CD14-positive monocyte (primary cell): ENCODE measurements at regions not wholly inside any gene's neighbourhood (a gene's known extent, or its start where the extent isn't known, plus 50 kb on each side); places are given as distances from the start of the nearest gene placed in this dataset.

ENCODE experiments used
- DNase-seq, 3 donors: peaks; one replicate each; pipeline ENCODE4 v3.0.0-alpha.2; 2011 to 2022
- H2AFZ ChIP-seq: 2 replicates; pipeline ENCODE4 v1.6.0; 2012; ENCODE audit warnings: mild to moderate bottlenecking, low read depth, low read length, inconsistent platforms; ENCODE audit not compliant: insufficient read depth, poor library complexity, severe bottlenecking
- H3K27ac ChIP-seq, 2 donors: 1 replicate in 1 of 2; 2 replicates in 1 of 2; pipeline ENCODE4 v1.5.1; 2012 to 2013; ENCODE audit warnings: low read length in 2 of 2, control low read depth in 1 of 2, inconsistent platforms in 1 of 2, low read depth in 1 of 2, mild to moderate bottlenecking in 1 of 2
- H3K27me3 ChIP-seq, 2 donors: one replicate each; pipeline versions ENCODE4 v1.6.0 to v1.6.1; 2011 to 2013; ENCODE audit warnings: low read length in 2 of 2; ENCODE audit not compliant: control insufficient read depth in 2 of 2, insufficient read depth in 2 of 2
- H3K36me3 ChIP-seq, 2 donors: replicated peaks in 1 of 2; 1 replicate in 1 of 2; 2 replicates in 1 of 2; pipeline versions ENCODE4 v1.5.1 to v1.6.1; 2012 to 2013; ENCODE audit warnings: low read length in 2 of 2, control low read depth in 1 of 2, inconsistent platforms in 1 of 2, mild to moderate bottlenecking in 1 of 2; ENCODE audit not compliant: insufficient read depth in 2 of 2, control insufficient read depth in 1 of 2
- H3K4me1 ChIP-seq, 2 donors: 1 replicate in 1 of 2; 2 replicates in 1 of 2; pipeline versions ENCODE4 v1.5.1 to v1.6.1; 2012 to 2013; ENCODE audit warnings: low read length in 2 of 2, control low read depth in 1 of 2, inconsistent platforms in 1 of 2, mild to moderate bottlenecking in 1 of 2, moderate library complexity in 1 of 2; ENCODE audit not compliant: insufficient read depth in 2 of 2, control insufficient read depth in 1 of 2
- H3K4me2 ChIP-seq: replicated peaks from 2 replicates; pipeline ENCODE3; 2012; ENCODE audit warnings: low read length, moderate library complexity, mild to moderate bottlenecking; ENCODE audit not compliant: poor library complexity, severe bottlenecking; ENCODE audit errors: extremely low read depth
- H3K4me3 ChIP-seq, 3 experiments: fragments of 200-600 bp in 1 of 3; sonication (generic) in 1 of 3; replicated peaks in 1 of 3; 1 replicate in 2 of 3; 2 replicates in 1 of 3; pipeline ENCODE4 v1.5.1; 2011 to 2013; ENCODE audit warnings: low read length in 3 of 3, mild to moderate bottlenecking in 3 of 3, control low read depth in 2 of 3, low read depth in 2 of 3, inconsistent platforms in 1 of 3, moderate library complexity in 1 of 3
- H3K79me2 ChIP-seq: 2 replicates; pipeline ENCODE4 v1.6.0; 2012; ENCODE audit warnings: mild to moderate bottlenecking, control low read depth, inconsistent platforms, low read length, moderate library complexity; ENCODE audit not compliant: insufficient read depth
- H3K9ac ChIP-seq: 2 replicates; pipeline ENCODE4 v1.6.0; 2017; ENCODE audit warnings: low read length, mild to moderate bottlenecking; ENCODE audit not compliant: insufficient read depth, poor library complexity, severe bottlenecking
- H3K9me3 ChIP-seq, 2 donors: replicated peaks in 1 of 2; 1 replicate in 1 of 2; 2 replicates in 1 of 2; pipeline versions ENCODE4 v1.5.1 to v1.6.1; 2012 to 2013; ENCODE audit warnings: low read length in 2 of 2, control low read depth in 1 of 2; ENCODE audit not compliant: control insufficient read depth in 1 of 2, insufficient read depth in 1 of 2
- H4K20me1 ChIP-seq: 2 replicates; pipeline ENCODE4 v1.6.0; 2012; ENCODE audit warnings: mild to moderate bottlenecking, low read length, control low read depth, moderate library complexity; ENCODE audit not compliant: insufficient read depth
- H3K27ac Mint-ChIP-seq, 7 donors: one replicate each; pipeline ENCODE4 v1.8.0; 2020; ENCODE audit warnings: mild to moderate bottlenecking in 7 of 7, mixed read lengths in 7 of 7, moderate library complexity in 6 of 7, inconsistent platforms in 2 of 7
- H3K27me3 Mint-ChIP-seq, 3 donors: one replicate each; pipeline ENCODE4 v1.8.0; 2021 to 2022; ENCODE audit warnings: low read depth in 3 of 3, mild to moderate bottlenecking in 3 of 3, mixed read lengths in 3 of 3, moderate library complexity in 3 of 3, inconsistent platforms in 1 of 3
- H3K36me3 Mint-ChIP-seq, 2 donors: one replicate each; pipeline ENCODE4 v1.8.0; 2020; ENCODE audit warnings: mixed read lengths in 2 of 2, inconsistent platforms in 1 of 2, mild to moderate bottlenecking in 1 of 2
- H3K4me1 Mint-ChIP-seq: one replicate; pipeline ENCODE4 v1.8.0; 2020; ENCODE audit warnings: mild to moderate bottlenecking, mixed read lengths
- H3K4me3 Mint-ChIP-seq, 2 donors: one replicate each; pipeline ENCODE4 v1.8.0; 2020; ENCODE audit warnings: mild to moderate bottlenecking in 2 of 2, mixed read lengths in 2 of 2, moderate library complexity in 1 of 2
- H3K9me3 Mint-ChIP-seq, 7 donors: one replicate each; pipeline ENCODE4 v1.8.0; 2020 to 2022; ENCODE audit warnings: mixed read lengths in 7 of 7, mild to moderate bottlenecking in 6 of 7, moderate library complexity in 6 of 7, inconsistent platforms in 2 of 7
- WGBS: methylation state at CpG from one replicate; pipeline ENCODE4 v1.1.5; 2013; ENCODE audit warnings: missing lambda C conversion rate; ENCODE audit not compliant: insufficient coverage; 5-methylcytosine and 5-hydroxymethylcytosine counted together
- intact Hi-C, 2 donors: fragments of 100-400 bp; cut with micrococcal nuclease; formaldehyde crosslinking; loops; one replicate each; pipeline versions ENCODE4 v1.15.0 to v1.15.1; 2023
- TF ChIP-seq, protein P1 (sequence below): fragments of 200-600 bp; IDR thresholded peaks from one replicate; pipeline ENCODE4 v1.8.0; 2022; ENCODE audit warnings: antibody characterized with exemption, mild to moderate bottlenecking

DNA sequence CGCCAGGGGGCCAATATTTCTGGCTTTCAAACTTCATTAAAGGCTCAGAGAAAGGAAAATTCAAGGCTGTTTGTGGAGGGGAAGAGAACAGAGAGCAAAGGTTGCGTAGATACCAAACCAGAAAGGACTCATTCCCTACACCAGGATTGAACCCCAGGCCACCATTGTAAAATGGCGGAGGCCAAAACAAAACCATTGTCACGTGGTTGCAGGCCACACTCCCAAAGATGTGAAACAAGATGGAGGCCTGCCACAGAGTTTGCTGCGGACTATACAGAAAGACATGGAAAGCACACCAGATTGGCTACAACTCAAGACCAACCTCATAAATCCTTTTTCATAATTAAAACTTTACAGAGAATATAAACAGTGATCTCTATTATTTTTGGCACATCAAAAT is 116.5 kb downstream of the KCNK1 start:
- Histone ChIP-seq H3K9ac (no peak overlapping the region), H3K27me3 (no peaks in the 10 kb centered on the region), H2AFZ (no peak overlapping the region), H3K36me3 (no peaks in the 10 kb centered on the region), H3K4me2 (no peak overlapping the region), H3K4me1 (no peaks in the 10 kb centered on the region), H3K79me2 (no peaks in the 10 kb centered on the region), H3K27ac (no peak overlapping the region), H4K20me1 (no peaks in the 10 kb centered on the region), H3K9me3 (no peaks in the 10 kb centered on the region), H3K4me3 (no peak overlapping the region)
- Mint-ChIP-seq H3K36me3 (no peaks in the 10 kb centered on the region), H3K27ac (peak overlapping the region in 1 of 7 donors; percentile 1), H3K9me3 (peaks cover 2 to 8% (median 3%) of the 10 kb centered on the region in 7 donors), H3K4me3 (no peak overlapping the region), H3K4me1 (no peaks in the 10 kb centered on the region), H3K27me3 (no peaks in the 10 kb centered on the region)
- WGBS = 72% methylated on average over 2 of the region's 5 CpGs
- no peak for DNase-seq
- intact Hi-C loops = no loop called here
- TF ChIP-seq, protein P1, sequence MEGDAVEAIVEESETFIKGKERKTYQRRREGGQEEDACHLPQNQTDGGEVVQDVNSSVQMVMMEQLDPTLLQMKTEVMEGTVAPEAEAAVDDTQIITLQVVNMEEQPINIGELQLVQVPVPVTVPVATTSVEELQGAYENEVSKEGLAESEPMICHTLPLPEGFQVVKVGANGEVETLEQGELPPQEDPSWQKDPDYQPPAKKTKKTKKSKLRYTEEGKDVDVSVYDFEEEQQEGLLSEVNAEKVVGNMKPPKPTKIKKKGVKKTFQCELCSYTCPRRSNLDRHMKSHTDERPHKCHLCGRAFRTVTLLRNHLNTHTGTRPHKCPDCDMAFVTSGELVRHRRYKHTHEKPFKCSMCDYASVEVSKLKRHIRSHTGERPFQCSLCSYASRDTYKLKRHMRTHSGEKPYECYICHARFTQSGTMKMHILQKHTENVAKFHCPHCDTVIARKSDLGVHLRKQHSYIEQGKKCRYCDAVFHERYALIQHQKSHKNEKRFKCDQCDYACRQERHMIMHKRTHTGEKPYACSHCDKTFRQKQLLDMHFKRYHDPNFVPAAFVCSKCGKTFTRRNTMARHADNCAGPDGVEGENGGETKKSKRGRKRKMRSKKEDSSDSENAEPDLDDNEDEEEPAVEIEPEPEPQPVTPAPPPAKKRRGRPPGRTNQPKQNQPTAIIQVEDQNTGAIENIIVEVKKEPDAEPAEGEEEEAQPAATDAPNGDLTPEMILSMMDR = no peak

DNA sequence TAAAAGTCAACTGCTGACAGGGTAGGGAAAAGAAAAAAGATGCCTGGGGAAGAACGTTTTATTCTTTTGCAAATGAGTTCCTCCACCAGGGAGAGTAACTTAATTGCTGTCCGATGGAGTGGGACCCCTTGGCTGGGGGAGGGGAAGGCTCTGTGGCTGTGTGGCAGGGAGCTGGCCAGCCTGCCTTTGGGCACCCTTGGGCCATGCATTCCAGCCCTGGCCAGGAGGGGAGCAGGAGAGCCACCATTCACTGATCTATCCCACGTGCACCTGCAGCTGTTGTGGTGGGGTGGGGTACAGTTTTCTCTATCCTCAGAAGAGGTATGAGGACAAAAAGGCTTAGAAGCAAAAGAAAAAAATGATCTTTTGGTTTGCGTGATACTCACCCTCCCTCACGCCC is 116.9 kb downstream of the KCNK1 start:
- TF ChIP-seq, protein P1 = no peak
- Histone ChIP-seq H3K36me3 (no peaks in the 10 kb centered on the region), H2AFZ (no peak overlapping the region), H3K9me3 (no peaks in the 10 kb centered on the region), H3K4me1 (no peaks in the 10 kb centered on the region), H3K27ac (no peak overlapping the region), H3K4me2 (no peak overlapping the region), H4K20me1 (no peaks in the 10 kb centered on the region), H3K4me3 (no peak overlapping the region), H3K9ac (no peak overlapping the region), H3K79me2 (no peaks in the 10 kb centered on the region), H3K27me3 (no peaks in the 10 kb centered on the region)
- Mint-ChIP-seq H3K36me3 (no peaks in the 10 kb centered on the region), H3K27ac (peak overlapping the region in 1 of 7 donors; percentile 1), H3K4me1 (no peaks in the 10 kb centered on the region), H3K4me3 (no peak overlapping the region), H3K9me3 (peaks cover 2 to 8% (median 3%) of the 10 kb centered on the region in 7 donors), H3K27me3 (no peaks in the 10 kb centered on the region)
- WGBS = 20% methylated on average over 1 of the region's 5 CpGs
- DNase-seq = no peak
- intact Hi-C loops = no loop called here
